Transverse colon (tissue), 4 donors: ENCODE measurements at regions not wholly inside any gene's neighbourhood (a gene's known extent, or its start where the extent isn't known, plus 50 kb on each side); places are given as distances from the start of the nearest gene placed in this dataset.

ENCODE experiments used
- DNase-seq: peaks from one replicate; pipeline ENCODE4 v3.0.0-alpha.2; 2019
- H3K27ac ChIP-seq, 4 donors: fragments of 200-600 bp; sonication (generic); 2 replicates each; pipeline ENCODE4 v1.5.1; 2016 to 2018; ENCODE audit warnings: inconsistent platforms in 4 of 4
- H3K27me3 ChIP-seq: fragments of 200-600 bp; sonication (generic); 2 replicates; pipeline ENCODE4 v1.5.1; 2017; ENCODE audit warnings: inconsistent platforms
- H3K36me3 ChIP-seq, 4 donors: fragments of 200-600 bp; sonication (generic); 2 replicates each; pipeline ENCODE4 v1.5.1; 2017 to 2019; ENCODE audit warnings: inconsistent platforms in 4 of 4
- H3K4me1 ChIP-seq, 4 donors: fragments of 200-600 bp; sonication (generic); 2 replicates each; pipeline ENCODE4 v1.5.1; 2017 to 2020; ENCODE audit warnings: inconsistent platforms in 4 of 4
- H3K4me3 ChIP-seq, 4 donors: fragments of 200-600 bp; sonication (generic); 1 replicate in 1 of 4; 2 replicates in 3 of 4; pipeline versions ENCODE4 v1.5.1 to v1.6.1; 2017 to 2019; ENCODE audit warnings: inconsistent platforms in 4 of 4
- H3K9me3 ChIP-seq, 2 donors: fragments of 200-600 bp; sonication (generic); 2 replicates each; pipeline ENCODE4 v1.5.1; 2017 to 2019; ENCODE audit warnings: inconsistent platforms in 2 of 2
- CTCF ChIP-seq, 5 experiments: fragments of 200-600 bp in 3 of 5; fragments of 450-650 bp in 2 of 5; sonication (generic) in 3 of 5; IDR thresholded peaks; 1 replicate in 2 of 5; 2 replicates in 3 of 5; pipeline ENCODE4 v1.5.1; 2016 to 2017; ENCODE audit warnings: antibody characterized with exemption in 5 of 5, inconsistent platforms in 3 of 5, mild to moderate bottlenecking in 2 of 5, moderate library complexity in 1 of 5
- EP300 ChIP-seq: sonication (generic); formaldehyde crosslinking; IDR thresholded peaks from one replicate; pipeline ENCODE4 v1.6.1; 2017; ENCODE audit warnings: antibody characterized with exemption, low read depth
- POLR2A ChIP-seq: fragments of 450-650 bp; IDR thresholded peaks from one replicate; pipeline ENCODE4 v1.6.1; 2016; ENCODE audit warnings: antibody characterized with exemption, mild to moderate bottlenecking, moderate library complexity
- POLR2AphosphoS5 ChIP-seq, 3 donors: sonication (generic); formaldehyde crosslinking; IDR thresholded peaks; one replicate each; pipeline ENCODE4 v1.6.1; 2016; ENCODE audit warnings: antibody characterized with exemption in 3 of 3
- WGBS, 2 donors: methylation state at CpG; one replicate each; pipeline ENCODE4 v1.1.5; 2018; ENCODE audit warnings: low coverage in 1 of 2; 5-methylcytosine and 5-hydroxymethylcytosine counted together
- in situ Hi-C, 4 donors: fragments of 200-750 bp; cut with MboI; loops; one replicate each; pipeline versions ENCODE4 v1.15.0 to v1.15.1; 2017; ENCODE audit warnings: low sequenced_read_pairs in 3 of 4, low pct_ligation_motif_present in 1 of 4, low pct_unique_long_range_greater_than_20kb in 1 of 4
- intact Hi-C: fragments of 100-400 bp; cut with DNase I; formaldehyde crosslinking; loops from one replicate; pipeline ENCODE4 v1.15.1; 2023; ENCODE audit warnings: low total_unique reads

- in situ Hi-C loops = no loop called here
- no peaks in the 10 kb centered on the region for H3K36me3 ChIP-seq
- H3K27me3 ChIP-seq = no peaks in the 10 kb centered on the region
- DNase-seq = no peak
- 64 to 72% methylated on average over 2 of the region's 2 CpGs for WGBS, 2 donors
- H3K4me3 ChIP-seq = no peak overlapping the region
- no peak overlapping the region for H3K27ac ChIP-seq
- no peaks in the 10 kb centered on the region for H3K4me1 ChIP-seq
- intact Hi-C loops = no loop called here
- no peak for TF ChIP-seq POLR2A
- no peak for TF ChIP-seq POLR2AphosphoS5 (IDR thresholded peaks at IDR 0.05)
- no peak for TF ChIP-seq EP300
- H3K9me3 ChIP-seq = peaks cover 0 to 4% of the 10 kb centered on the region in 2 donors
Measured at GRCh38 chr7:119660080-119660479, 612.9 kb upstream of the KCND2 start.

DNA sequence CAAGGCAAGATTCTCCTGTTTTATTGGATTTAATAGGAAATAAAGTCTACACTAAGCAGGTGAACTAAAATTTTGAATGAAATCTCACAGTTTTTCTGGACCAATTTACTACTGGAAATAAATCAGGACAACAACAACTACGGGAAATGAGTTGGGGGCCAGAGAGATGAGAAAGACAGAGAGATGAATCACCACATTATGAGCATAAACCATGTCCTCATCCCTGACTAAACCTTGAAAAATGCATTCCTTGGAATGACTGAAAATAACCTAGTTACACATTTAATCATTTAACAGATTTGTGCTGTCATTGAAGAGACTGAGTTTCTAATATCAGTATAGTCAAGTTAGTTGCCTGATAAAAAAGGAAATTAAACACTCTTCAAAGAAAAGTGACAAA is 608.4 kb upstream of the KCND2 start:
- H3K9me3 ChIP-seq = no peaks in the 10 kb centered on the region
- in situ Hi-C loops = no loop called here
- no peaks in the 10 kb centered on the region for H3K27me3 ChIP-seq
- H3K36me3 ChIP-seq = no peaks in the 10 kb centered on the region
- H3K4me1 ChIP-seq = no peaks in the 10 kb centered on the region
- TF ChIP-seq POLR2A = no peak
- TF ChIP-seq POLR2AphosphoS5 (IDR thresholded peaks at IDR 0.05) = no peak
- no peak for TF ChIP-seq EP300
- TF ChIP-seq CTCF (IDR thresholded peaks at IDR 0.05) = no peak
- intact Hi-C loops = no loop called here
- no peak overlapping the region for H3K27ac ChIP-seq
- H3K4me3 ChIP-seq = no peak overlapping the region
- no peak for DNase-seq
- 40 to 43% methylated on average over 1 of the region's 1 CpG for whole genome bisulfite sequencing, 2 donors

GRCh38 chr7:119665796-119666195 is 607.2 kb upstream of the KCND2 start:
- Histone ChIP-seq H3K36me3 (no peaks in the 10 kb centered on the region), H3K27ac (no peak overlapping the region), H3K4me3 (no peak overlapping the region), H3K4me1 (no peaks in the 10 kb centered on the region), H3K27me3 (no peaks in the 10 kb centered on the region), H3K9me3 (no peaks in the 10 kb centered on the region)
- in situ Hi-C loops = no loop called here
- no peak for DNase-seq
- intact Hi-C loops = no loop called here
- TF ChIP-seq POLR2A (no peak), POLR2AphosphoS5 (IDR thresholded peaks at IDR 0.05) (no peak)

DNA sequence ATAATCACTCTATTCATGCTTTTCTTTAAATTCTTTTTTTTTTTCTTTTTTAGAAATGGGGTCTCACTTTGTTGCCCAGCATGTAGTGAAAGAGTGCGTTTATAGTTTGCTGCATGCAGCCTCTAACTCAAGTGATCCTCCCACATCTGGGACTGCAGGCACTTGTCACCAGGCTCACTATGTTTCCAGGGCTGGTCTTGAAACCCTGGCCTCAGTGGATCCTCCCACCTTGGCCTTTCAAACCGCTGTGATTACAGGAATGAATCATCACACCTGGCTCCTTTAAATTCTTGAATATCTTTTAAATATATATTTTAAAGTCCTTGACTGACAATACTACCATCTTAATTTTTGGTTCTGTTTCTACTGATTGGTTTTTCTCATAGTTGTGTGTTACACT is 591.6 kb upstream of the KCND2 start:
- in situ Hi-C loops = no loop called here
- Histone ChIP-seq H3K36me3 (no peaks in the 10 kb centered on the region), H3K27me3 (no peaks in the 10 kb centered on the region), H3K4me1 (no peaks in the 10 kb centered on the region), H3K9me3 (no peaks in the 10 kb centered on the region), H3K27ac (no peak overlapping the region), H3K4me3 (no peak overlapping the region)
- TF ChIP-seq POLR2AphosphoS5 (IDR thresholded peaks at IDR 0.05) (no peak), CTCF (IDR thresholded peaks at IDR 0.05) (no peak), EP300 (no peak), POLR2A (no peak)
- intact Hi-C loops = no loop called here
- no peak for DNase-seq
- WGBS, 2 donors = 61 to 63% methylated on average over 2 of the region's 2 CpGs

DNA sequence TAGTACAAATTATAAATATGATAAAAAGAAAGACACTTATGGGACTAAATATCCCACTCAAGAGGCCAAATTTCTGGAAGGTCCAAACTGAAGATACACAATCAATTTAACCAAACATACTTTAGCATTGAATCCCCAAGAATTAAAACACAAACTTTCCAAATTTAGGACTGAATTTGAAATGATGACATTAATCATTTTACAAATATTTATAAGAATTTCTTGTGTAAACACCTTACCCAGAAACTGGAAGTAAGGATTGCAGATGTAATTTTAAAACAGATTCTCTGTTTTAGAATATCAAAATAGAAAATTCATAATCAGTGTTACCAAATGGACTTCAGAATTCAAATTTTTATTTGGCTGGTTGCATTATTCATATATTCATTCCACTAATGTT is 588.2 kb upstream of the KCND2 start:
- DNase-seq = no peak
- in situ Hi-C loops = no loop called here
- H3K9me3 ChIP-seq = no peaks in the 10 kb centered on the region
- intact Hi-C loops = no loop called here
- H3K27ac ChIP-seq = no peak overlapping the region
- H3K4me3 ChIP-seq = no peak overlapping the region
- no peaks in the 10 kb centered on the region for H3K27me3 ChIP-seq
- TF ChIP-seq POLR2AphosphoS5 (IDR thresholded peaks at IDR 0.05) = no peak
- no peak for TF ChIP-seq POLR2A
- TF ChIP-seq EP300 = no peak
- no peak for TF ChIP-seq CTCF (IDR thresholded peaks at IDR 0.05)
- no peaks in the 10 kb centered on the region for H3K36me3 ChIP-seq
- H3K4me1 ChIP-seq = no peaks in the 10 kb centered on the region
